ENCODE measurements at regions not wholly inside any gene's neighbourhood (a gene's known extent, or its start where the extent isn't known, plus 50 kb on each side); places are given as distances from the start of the nearest gene placed in this dataset.
"Not testable (repeated sequence)": the region's sequence is repeated elsewhere in the genome, so short reads cannot be mapped to it uniquely, and the experiment has no call there.

- H3K4me1 ChIP-seq (ENCODE audit: control insufficient read depth in 2 of 2, insufficient read depth in 2 of 2, low read length in 2 of 2); H3K9ac ChIP-seq (ENCODE audit: low read depth in 1 of 2, low read length in 2 of 2); H3K9me3 ChIP-seq (ENCODE audit: control insufficient read depth in 2 of 2, low read length in 2 of 2); H3K27ac ChIP-seq (ENCODE audit: low read depth in 2 of 2, low read length in 2 of 2); H3K36me3 ChIP-seq (ENCODE audit: control insufficient read depth in 2 of 2, insufficient read depth in 2 of 2, low read length in 2 of 2); H3K4me3 ChIP-seq (ENCODE audit: low read length in 2 of 2); H3K27me3 ChIP-seq (ENCODE audit: control insufficient read depth in 2 of 2, insufficient read depth in 2 of 2, low read length in 2 of 2): not testable (repeated sequence)
Measured at GRCh38 chr7:135872861-135873260, 104.3 kb downstream of the MTPN start.

GRCh38 chr7:135862586-135863340 is 114.2 kb upstream of the FAM180A start:
- Histone ChIP-seq H3K36me3 (ENCODE audit: control insufficient read depth in 2 of 2, insufficient read depth in 2 of 2, low read length in 2 of 2) (no peaks in the 10 kb centered on the region), H3K4me1 (ENCODE audit: control insufficient read depth in 2 of 2, insufficient read depth in 2 of 2, low read length in 2 of 2) (no peaks in the 10 kb centered on the region), H3K9ac (ENCODE audit: low read depth in 1 of 2, low read length in 2 of 2) (no peak overlapping the region), H3K4me3 (ENCODE audit: low read length in 2 of 2) (no peak overlapping the region), H3K27me3 (ENCODE audit: control insufficient read depth in 2 of 2, insufficient read depth in 2 of 2, low read length in 2 of 2) (no peaks in the 10 kb centered on the region), H3K27ac (ENCODE audit: low read depth in 2 of 2, low read length in 2 of 2) (no peak overlapping the region), H3K9me3 (ENCODE audit: control insufficient read depth in 2 of 2, low read length in 2 of 2) (no peaks in the 10 kb centered on the region)

GRCh38 chr7:135859538-135859937 is 110.9 kb upstream of the FAM180A start:
- Histone ChIP-seq H3K27ac (ENCODE audit: low read depth in 2 of 2, low read length in 2 of 2) (no peak overlapping the region), H3K4me3 (ENCODE audit: low read length in 2 of 2) (no peak overlapping the region), H3K36me3 (ENCODE audit: control insufficient read depth in 2 of 2, insufficient read depth in 2 of 2, low read length in 2 of 2) (no peaks in the 10 kb centered on the region), H3K9me3 (ENCODE audit: control insufficient read depth in 2 of 2, low read length in 2 of 2) (no peaks in the 10 kb centered on the region), H3K9ac (ENCODE audit: low read depth in 1 of 2, low read length in 2 of 2) (no peak overlapping the region), H3K4me1 (ENCODE audit: control insufficient read depth in 2 of 2, insufficient read depth in 2 of 2, low read length in 2 of 2) (no peaks in the 10 kb centered on the region), H3K27me3 (ENCODE audit: control insufficient read depth in 2 of 2, insufficient read depth in 2 of 2, low read length in 2 of 2) (no peaks in the 10 kb centered on the region)

GRCh38 chr7:135858851-135859250 is 110.2 kb upstream of the FAM180A start:
- H3K36me3 ChIP-seq (ENCODE audit: control insufficient read depth in 2 of 2, insufficient read depth in 2 of 2, low read length in 2 of 2): no peaks in the 10 kb centered on the region
- no peak overlapping the region for H3K27ac ChIP-seq (ENCODE audit: low read depth in 2 of 2, low read length in 2 of 2)
- H3K4me1 ChIP-seq (ENCODE audit: control insufficient read depth in 2 of 2, insufficient read depth in 2 of 2, low read length in 2 of 2): no peaks in the 10 kb centered on the region
- no peak overlapping the region for H3K4me3 ChIP-seq (ENCODE audit: low read length in 2 of 2)
- no peaks in the 10 kb centered on the region for H3K27me3 ChIP-seq (ENCODE audit: control insufficient read depth in 2 of 2, insufficient read depth in 2 of 2, low read length in 2 of 2)
- H3K9ac ChIP-seq (ENCODE audit: low read depth in 1 of 2, low read length in 2 of 2): no peak overlapping the region
- H3K9me3 ChIP-seq (ENCODE audit: control insufficient read depth in 2 of 2, low read length in 2 of 2): no peaks in the 10 kb centered on the region

- Histone ChIP-seq H3K9ac (ENCODE audit: low read depth in 1 of 2, low read length in 2 of 2) (no peak overlapping the region), H3K27ac (ENCODE audit: low read depth in 2 of 2, low read length in 2 of 2) (no peak overlapping the region), H3K4me3 (ENCODE audit: low read length in 2 of 2) (no peak overlapping the region), H3K36me3 (ENCODE audit: control insufficient read depth in 2 of 2, insufficient read depth in 2 of 2, low read length in 2 of 2) (no peaks in the 10 kb centered on the region), H3K27me3 (ENCODE audit: control insufficient read depth in 2 of 2, insufficient read depth in 2 of 2, low read length in 2 of 2) (no peaks in the 10 kb centered on the region), H3K9me3 (ENCODE audit: control insufficient read depth in 2 of 2, low read length in 2 of 2) (no peaks in the 10 kb centered on the region), H3K4me1 (ENCODE audit: control insufficient read depth in 2 of 2, insufficient read depth in 2 of 2, low read length in 2 of 2) (no peaks in the 10 kb centered on the region)
Measured at GRCh38 chr7:135858379-135858778, 109.8 kb upstream of the FAM180A start.

GRCh38 chr7:135857519-135858274 is 109.1 kb upstream of the FAM180A start:
- no peak overlapping the region for H3K27ac ChIP-seq (ENCODE audit: low read depth in 2 of 2, low read length in 2 of 2)

GRCh38 chr7:135856356-135857144 is 107.9 kb upstream of the FAM180A start:
- Histone ChIP-seq H3K4me3 (ENCODE audit: low read length in 2 of 2) (no peak overlapping the region), H3K9me3 (ENCODE audit: control insufficient read depth in 2 of 2, low read length in 2 of 2) (no peaks in the 10 kb centered on the region), H3K36me3 (ENCODE audit: control insufficient read depth in 2 of 2, insufficient read depth in 2 of 2, low read length in 2 of 2) (no peaks in the 10 kb centered on the region), H3K4me1 (ENCODE audit: control insufficient read depth in 2 of 2, insufficient read depth in 2 of 2, low read length in 2 of 2) (no peaks in the 10 kb centered on the region), H3K27me3 (ENCODE audit: control insufficient read depth in 2 of 2, insufficient read depth in 2 of 2, low read length in 2 of 2) (no peaks in the 10 kb centered on the region), H3K9ac (ENCODE audit: low read depth in 1 of 2, low read length in 2 of 2) (no peak overlapping the region), H3K27ac (ENCODE audit: low read depth in 2 of 2, low read length in 2 of 2) (no peak overlapping the region)

More at GRCh38 chr7:135857519-135858274, 109.1 kb upstream of the FAM180A start:
- H3K36me3 ChIP-seq (ENCODE audit: control insufficient read depth in 2 of 2, insufficient read depth in 2 of 2, low read length in 2 of 2): no peaks in the 10 kb centered on the region
- no peaks in the 10 kb centered on the region for H3K9me3 ChIP-seq (ENCODE audit: control insufficient read depth in 2 of 2, low read length in 2 of 2)
- H3K9ac ChIP-seq (ENCODE audit: low read depth in 1 of 2, low read length in 2 of 2): no peak overlapping the region
- H3K27me3 ChIP-seq (ENCODE audit: control insufficient read depth in 2 of 2, insufficient read depth in 2 of 2, low read length in 2 of 2): no peaks in the 10 kb centered on the region
- H3K4me3 ChIP-seq (ENCODE audit: low read length in 2 of 2): no peak overlapping the region
- no peaks in the 10 kb centered on the region for H3K4me1 ChIP-seq (ENCODE audit: control insufficient read depth in 2 of 2, insufficient read depth in 2 of 2, low read length in 2 of 2)

GRCh38 chr7:135855846-135856245 is 107.2 kb upstream of the FAM180A start:
- Histone ChIP-seq H3K4me1 (ENCODE audit: control insufficient read depth in 2 of 2, insufficient read depth in 2 of 2, low read length in 2 of 2) (no peaks in the 10 kb centered on the region), H3K4me3 (ENCODE audit: low read length in 2 of 2) (no peak overlapping the region), H3K36me3 (ENCODE audit: control insufficient read depth in 2 of 2, insufficient read depth in 2 of 2, low read length in 2 of 2) (no peaks in the 10 kb centered on the region)

GRCh38 chr7:135853499-135853898 is 104.9 kb upstream of the FAM180A start:
- H3K27me3 ChIP-seq (ENCODE audit: control insufficient read depth in 2 of 2, insufficient read depth in 2 of 2, low read length in 2 of 2): no peaks in the 10 kb centered on the region
- H3K9ac ChIP-seq (ENCODE audit: low read depth in 1 of 2, low read length in 2 of 2): no peak overlapping the region
- H3K9me3 ChIP-seq (ENCODE audit: control insufficient read depth in 2 of 2, low read length in 2 of 2): no peaks in the 10 kb centered on the region
- no peaks in the 10 kb centered on the region for H3K4me1 ChIP-seq (ENCODE audit: control insufficient read depth in 2 of 2, insufficient read depth in 2 of 2, low read length in 2 of 2)
- H3K27ac ChIP-seq (ENCODE audit: low read depth in 2 of 2, low read length in 2 of 2): no peak overlapping the region
- no peak overlapping the region for H3K4me3 ChIP-seq (ENCODE audit: low read length in 2 of 2)
- no peaks in the 10 kb centered on the region for H3K36me3 ChIP-seq (ENCODE audit: control insufficient read depth in 2 of 2, insufficient read depth in 2 of 2, low read length in 2 of 2)

More at GRCh38 chr7:135855846-135856245, 107.2 kb upstream of the FAM180A start:
- H3K27ac ChIP-seq (ENCODE audit: low read depth in 2 of 2, low read length in 2 of 2): no peak overlapping the region
- no peaks in the 10 kb centered on the region for H3K27me3 ChIP-seq (ENCODE audit: control insufficient read depth in 2 of 2, insufficient read depth in 2 of 2, low read length in 2 of 2)
- no peak overlapping the region for H3K9ac ChIP-seq (ENCODE audit: low read depth in 1 of 2, low read length in 2 of 2)
- no peaks in the 10 kb centered on the region for H3K9me3 ChIP-seq (ENCODE audit: control insufficient read depth in 2 of 2, low read length in 2 of 2)

- Histone ChIP-seq H3K36me3 (ENCODE audit: control insufficient read depth in 2 of 2, insufficient read depth in 2 of 2, low read length in 2 of 2) (no peaks in the 10 kb centered on the region), H3K27me3 (ENCODE audit: control insufficient read depth in 2 of 2, insufficient read depth in 2 of 2, low read length in 2 of 2) (no peaks in the 10 kb centered on the region), H3K9ac (ENCODE audit: low read depth in 1 of 2, low read length in 2 of 2) (no peak overlapping the region), H3K4me3 (ENCODE audit: low read length in 2 of 2) (no peak overlapping the region), H3K27ac (ENCODE audit: low read depth in 2 of 2, low read length in 2 of 2) (no peak overlapping the region), H3K4me1 (ENCODE audit: control insufficient read depth in 2 of 2, insufficient read depth in 2 of 2, low read length in 2 of 2) (no peaks in the 10 kb centered on the region), H3K9me3 (ENCODE audit: control insufficient read depth in 2 of 2, low read length in 2 of 2) (no peaks in the 10 kb centered on the region)
Measured at GRCh38 chr7:135853008-135853407, 104.4 kb upstream of the FAM180A start.
